GM12878 (cell line): ENCODE measurements at regions not wholly inside any gene's neighbourhood (a gene's known extent, or its start where the extent isn't known, plus 50 kb on each side); places are given as distances from the start of the nearest gene placed in this dataset.

Experiments used
- ATAC-seq: fragments of 200-7000 bp; cut with Tn5 transposase; 3 replicates; pipeline ENCODE4 v1.9.1; 2020; ENCODE audit warnings: mild to moderate bottlenecking, moderate library complexity
- BruUV-seq: library from RNA; stranded (reverse); fragments of 400-500 nt; replicated peaks from 2 replicates; lab custom pipeline; 2021; lab: Mats Ljungman, UMichigan
- CTCF ChIA-PET: fragments of 300-600 bp; sonication (Branson Sonifier 250); formaldehyde crosslinking; extraction: SDS; loops from one replicate; lab custom pipeline; 2021; ENCODE audit warnings: inconsistent platforms; lab: Yijun Ruan, JAX
- POLR2A ChIA-PET: fragments of 350-600 bp; formaldehyde crosslinking; extraction: SDS; loops from one replicate; lab custom pipeline; 2021; ENCODE audit warnings: inconsistent platforms; lab: Charles Lee
- RAD21 ChIA-PET: fragments of 300-600 bp; sonication (Branson Sonifier 250); formaldehyde crosslinking; loops from one replicate; lab custom pipeline; 2023; ENCODE audit warnings: antibody characterized with exemption; ENCODE audit not compliant: unreplicated experiment; lab: Charles Lee
- SMC1A ChIA-PET: fragments of 300-600 bp; sonication (Branson Sonifier 250); formaldehyde crosslinking; loops from one replicate; lab custom pipeline; 2023; ENCODE audit not compliant: unreplicated experiment, uncharacterized antibody; lab: Charles Lee
- DNase-seq: peaks from one replicate; pipeline ENCODE4 v3.0.0-alpha.2; 2011; ENCODE audit warnings: low read depth, low spot score
- FAIRE-seq: peaks from 3 replicates; lab custom pipeline; 2011; peaks lifted over from hg19 to GRCh38; lab: Jason Lieb, UNC
- H2AFZ ChIP-seq: 2 replicates; pipeline ENCODE4 v1.6.0; 2011; ENCODE audit warnings: low read depth, low read length, control low read depth; ENCODE audit not compliant: control insufficient read depth
- H3K27ac ChIP-seq: 2 replicates; pipeline ENCODE4 v1.5.1; 2011; ENCODE audit warnings: control low read depth; ENCODE audit not compliant: control insufficient read depth, insufficient read depth
- H3K27me3 ChIP-seq, 2 experiments: replicated peaks in 1 of 2; 2 replicates each; pipeline versions ENCODE4 v1.6.0 to v1.6.1; 2011; ENCODE audit warnings: low read length in 1 of 2; ENCODE audit not compliant: control insufficient read depth in 2 of 2, insufficient read depth in 2 of 2
- H3K36me3 ChIP-seq, 2 experiments: 2 replicates each; pipeline ENCODE4 v1.5.1; 2011; ENCODE audit warnings: low read length in 1 of 2; ENCODE audit not compliant: control insufficient read depth in 2 of 2, insufficient read depth in 2 of 2
- H3K4me1 ChIP-seq: 2 replicates; pipeline ENCODE4 v1.6.1; 2011; ENCODE audit warnings: mild to moderate bottlenecking, low read length, moderate library complexity, mixed read lengths; ENCODE audit not compliant: control insufficient read depth, insufficient read depth
- H3K4me2 ChIP-seq: 2 replicates; pipeline ENCODE4 v1.6.0; 2011; ENCODE audit warnings: control low read depth; ENCODE audit not compliant: control insufficient read depth, insufficient read depth
- H3K4me3 ChIP-seq: fragments of 200-600 bp; sonication (generic); 2 replicates; pipeline ENCODE4 v1.5.1; 2016
- H3K79me2 ChIP-seq: 2 replicates; pipeline ENCODE4 v1.6.0; 2011; ENCODE audit warnings: low read length; ENCODE audit not compliant: control insufficient read depth, insufficient read depth
- H3K9ac ChIP-seq: 2 replicates; pipeline ENCODE4 v1.8.0; 2011; ENCODE audit warnings: low read length, control low read depth, mixed read lengths; ENCODE audit not compliant: control insufficient read depth, insufficient read depth
- H3K9me3 ChIP-seq: replicated peaks from 3 replicates; pipeline ENCODE4 v1.5.1; 2011; ENCODE audit warnings: mild to moderate bottlenecking, low read length; ENCODE audit not compliant: control insufficient read depth, insufficient read depth
- H4K20me1 ChIP-seq: 2 replicates; pipeline ENCODE4 v1.6.0; 2011; ENCODE audit not compliant: control insufficient read depth, insufficient read depth
- BCL3 ChIP-seq: IDR thresholded peaks from 2 replicates; pipeline ENCODE4 v1.6.1; 2011; ENCODE audit warnings: borderline replicate concordance, low read depth, mild to moderate bottlenecking, moderate library complexity, low read length; ENCODE audit not compliant: insufficient read depth, poor library complexity, severe bottlenecking
- BHLHE40 ChIP-seq, 2 experiments: fragments of 450-650 bp in 1 of 2; IDR thresholded peaks; 2 replicates each; pipeline ENCODE4 v1.6.1; 2011 to 2017; ENCODE audit warnings: low read depth in 2 of 2, borderline replicate concordance in 1 of 2, improper control_type of control experiment in 1 of 2, low read length in 1 of 2, mild to moderate bottlenecking in 1 of 2
- CEBPB ChIP-seq, 2 experiments: fragments of 150-350 bp in 1 of 2; IDR thresholded peaks; 2 replicates each; pipeline ENCODE4 v1.6.1; 2012 to 2014; ENCODE audit warnings: low read depth in 2 of 2, low read length in 2 of 2, borderline replicate concordance in 1 of 2, inconsistent platforms in 1 of 2
- CREB1 ChIP-seq: IDR thresholded peaks from 2 replicates; pipeline ENCODE4 v1.6.1; 2012; ENCODE audit warnings: low read depth, mild to moderate bottlenecking, inconsistent platforms
- CREM ChIP-seq: IDR thresholded peaks from 2 replicates; pipeline ENCODE4 v1.6.1; 2014; ENCODE audit warnings: antibody characterized with exemption, low read depth
- ELK1 ChIP-seq: IDR thresholded peaks from 2 replicates; pipeline ENCODE4 v1.6.1; 2012; ENCODE audit warnings: low read depth, low read length, improper control_type of control experiment
- EZH2 ChIP-seq: IDR thresholded peaks from 2 replicates; pipeline ENCODE4 v1.6.1; 2012; ENCODE audit warnings: low read depth, mild to moderate bottlenecking, control low read depth, inconsistent platforms, low read length, borderline replicate concordance; ENCODE audit not compliant: control insufficient read depth
- IRF5 ChIP-seq: fragments of 450-650 bp; IDR thresholded peaks from 2 replicates; pipeline ENCODE4 v1.6.1; 2017; ENCODE audit warnings: borderline replicate concordance
- PAX5 ChIP-seq: IDR thresholded peaks from 2 replicates; pipeline ENCODE4 v1.6.1; 2011; ENCODE audit warnings: low read depth, low read length, borderline replicate concordance
- SMAD5 ChIP-seq: IDR thresholded peaks from 2 replicates; pipeline ENCODE4 v1.6.1; 2016; ENCODE audit warnings: antibody characterized with exemption, low read depth
- ZNF622 ChIP-seq: fragments of 450-650 bp; IDR thresholded peaks from 2 replicates; pipeline ENCODE4 v1.6.1; 2017; ENCODE audit warnings: mild to moderate bottlenecking, inconsistent platforms
- in situ Hi-C: fragments of 300-500 bp; cut with MboI; formaldehyde crosslinking; loops from 9 replicates; pipeline ENCODE4 v1.14.3; 2018; ENCODE audit warnings: mixed read lengths
- intact Hi-C: fragments of 100-400 bp; cut with micrococcal nuclease; formaldehyde crosslinking; loops from one replicate; pipeline ENCODE4 v1.14.2; 2022; ENCODE audit not compliant: unreplicated experiment

GRCh38 chr4:112801341-112801740, 164.4 kb downstream of the LARP7 start:
- no peak for FAIRE-seq
- no peak for TF ChIP-seq CREB1
- no peak for TF ChIP-seq SMAD5
- no peak for TF ChIP-seq BCL3
- TF ChIP-seq CREM, result no peak
- no peak for TF ChIP-seq EZH2
- TF ChIP-seq CEBPB (IDR thresholded peaks at IDR 0.05; ENCODE audit: borderline replicate concordance in 1 of 2, low read depth in 2 of 2, low read length in 2 of 2), result no peak
- no peak for TF ChIP-seq ELK1
- TF ChIP-seq IRF5, result no peak
- no peak for TF ChIP-seq PAX5
- TF ChIP-seq ZNF622, result no peak
- TF ChIP-seq BHLHE40 (IDR thresholded peaks at IDR 0.05; ENCODE audit: borderline replicate concordance in 1 of 2, low read depth in 2 of 2, low read length in 1 of 2), result no peak
- Histone ChIP-seq H3K4me1 (no peaks in the 10 kb centered on the region), H3K36me3 (no peaks in the 10 kb centered on the region), H3K9ac (no peak overlapping the region), H3K4me3 (no peak overlapping the region), H3K9me3 (no peaks in the 10 kb centered on the region), H2AFZ (no peak overlapping the region), H3K27me3 (no peaks in the 10 kb centered on the region), H3K4me2 (no peak overlapping the region), H3K27ac (no peak overlapping the region), H3K79me2 (no peaks in the 10 kb centered on the region), H4K20me1 (no peaks in the 10 kb centered on the region)
- no TSS peak for BruUV-seq
- in situ Hi-C loops (no loop called here), intact Hi-C loops (no loop called here)
- ChIA-PET RAD21 (no interaction called here), POLR2A (no interaction called here), SMC1A (no interaction called here), CTCF (interaction anchor here (1.0 to 1.6 kb wide), 2 partner anchors 25 to 137 kb away, joined by 3 to 6 read pairs; no protein-coding TSS in a partner anchor)
- no peak for ATAC-seq
- DNase-seq, result no peak
